CD4-positive, alpha-beta T cell treated with Interferon alpha-2 for 1 hour (primary cell): ENCODE measurements at regions not wholly inside any gene's neighbourhood (a gene's known extent, or its start where the extent isn't known, plus 50 kb on each side); places are given as distances from the start of the nearest gene placed in this dataset.

ENCODE experiments used
- DNase-seq, 2 donors: peaks; one replicate each; pipeline ENCODE4 v3.0.0-alpha.2; 2020 to 2022

DNA sequence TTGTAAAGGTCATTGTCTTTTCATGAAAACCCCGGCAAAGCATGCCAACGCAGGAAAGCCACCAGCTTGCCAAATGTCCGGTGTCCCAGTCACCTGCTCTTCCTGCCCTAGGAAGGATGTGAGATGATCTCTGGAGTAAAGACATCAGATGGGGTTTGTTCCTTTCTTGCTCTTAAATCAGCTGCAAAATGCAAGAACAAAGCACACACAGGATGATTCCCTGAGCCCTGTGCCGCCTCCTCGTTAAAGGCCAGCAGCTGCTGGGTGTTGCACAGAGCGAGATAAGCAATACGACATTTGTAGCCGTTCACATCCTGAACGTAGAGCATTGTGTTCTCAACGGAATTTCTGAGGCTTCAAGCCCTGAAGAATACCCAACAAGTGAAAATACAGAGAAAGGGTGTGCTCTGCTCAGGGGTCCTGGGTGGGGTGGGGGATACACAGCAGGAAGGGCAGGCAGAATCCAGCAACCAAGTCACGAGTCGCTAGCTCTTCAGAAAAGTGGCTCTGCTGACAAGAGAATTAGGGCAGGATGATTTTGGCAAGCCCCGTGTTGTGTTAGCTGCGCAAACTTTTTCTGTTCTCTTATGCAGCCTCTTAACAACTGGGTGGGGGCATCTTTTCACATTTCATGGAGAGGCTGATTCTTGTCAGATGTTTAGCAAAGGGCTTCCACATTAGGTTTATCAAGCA lies 229.2 kb upstream of the MAP3K1 start:
- no peak for DNase-seq

DNA sequence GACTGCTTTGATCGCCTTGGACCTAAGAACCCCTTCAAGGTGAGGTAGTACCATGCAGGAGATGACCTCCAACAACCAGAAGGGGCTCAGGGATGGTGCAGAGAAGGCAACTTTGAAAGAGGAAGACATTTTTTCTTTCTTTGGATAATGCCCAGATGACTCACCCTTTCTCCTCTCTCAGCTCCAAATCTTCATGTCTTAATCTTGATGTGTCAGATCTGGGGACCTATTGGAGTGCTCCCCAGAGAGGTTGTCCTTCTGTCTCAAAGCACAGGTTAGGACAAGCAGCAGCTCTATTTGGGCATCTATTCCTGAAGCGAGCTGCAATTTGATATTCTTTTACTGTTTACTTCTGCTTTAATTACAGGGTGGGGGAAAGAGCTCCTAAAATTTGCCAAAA lies 229.9 kb upstream of the MAP3K1 start:
- DNase-seq: no peak

DNA sequence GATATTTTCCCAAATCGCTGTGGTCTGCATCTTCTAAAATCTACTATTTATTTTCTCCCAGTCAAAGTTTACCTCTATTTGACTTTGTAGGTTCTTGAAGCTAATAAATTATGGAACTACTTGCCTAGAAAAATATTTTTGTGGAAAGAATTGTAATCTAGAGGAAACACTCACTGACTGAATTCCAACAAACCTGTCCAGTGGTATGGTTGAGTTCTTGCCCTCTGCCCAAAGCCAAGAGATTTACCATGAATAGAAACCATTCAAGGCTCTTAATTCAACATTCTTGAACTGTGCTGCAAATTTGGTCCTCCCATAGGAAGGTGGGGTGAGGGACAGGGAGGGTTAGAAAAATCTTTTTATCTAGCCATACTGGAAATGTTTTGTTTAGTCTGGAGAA lies 233.9 kb upstream of the MAP3K1 start:
- DNase-seq: no peak

DNA sequence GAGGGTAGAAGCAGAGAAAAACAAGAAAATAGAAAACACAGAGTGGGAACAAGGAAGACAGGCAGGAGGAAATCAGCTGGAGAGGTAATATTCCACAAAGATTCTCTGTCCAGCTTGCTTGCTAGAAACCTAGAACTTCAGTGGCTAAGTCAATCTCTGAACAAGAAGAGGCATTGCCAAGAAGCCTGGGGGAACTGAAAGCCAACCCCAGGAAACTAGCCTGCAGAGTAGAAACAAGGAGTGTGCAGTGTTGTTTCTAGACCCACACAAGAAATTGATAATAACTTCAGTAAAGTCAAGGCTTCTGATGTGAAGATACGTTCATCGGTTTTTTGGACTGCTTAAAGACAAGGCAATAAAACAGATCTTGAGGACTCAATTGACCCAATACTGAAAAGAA lies 234.5 kb upstream of the MAP3K1 start:
- DNase-seq: no peak

DNA sequence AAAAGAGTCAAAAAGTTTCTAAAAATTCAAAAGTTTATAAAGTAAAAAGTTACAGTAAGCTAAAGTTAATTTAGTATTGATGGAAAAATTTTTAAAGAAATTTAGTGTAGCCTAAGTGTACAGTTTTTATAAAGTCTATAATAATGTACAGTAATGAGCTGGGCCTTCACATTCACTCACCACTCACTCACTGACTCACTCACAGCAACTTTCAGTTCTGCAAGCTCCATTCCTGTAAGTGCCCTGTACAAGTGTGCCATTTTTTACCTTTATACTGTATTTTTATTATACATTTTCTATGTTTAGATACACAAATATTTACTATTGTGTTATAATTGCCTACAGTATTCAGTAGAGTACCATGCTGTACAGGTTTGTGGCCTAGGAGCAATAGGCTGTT lies 239.5 kb upstream of the MAP3K1 start:
- no peak for DNase-seq

DNA sequence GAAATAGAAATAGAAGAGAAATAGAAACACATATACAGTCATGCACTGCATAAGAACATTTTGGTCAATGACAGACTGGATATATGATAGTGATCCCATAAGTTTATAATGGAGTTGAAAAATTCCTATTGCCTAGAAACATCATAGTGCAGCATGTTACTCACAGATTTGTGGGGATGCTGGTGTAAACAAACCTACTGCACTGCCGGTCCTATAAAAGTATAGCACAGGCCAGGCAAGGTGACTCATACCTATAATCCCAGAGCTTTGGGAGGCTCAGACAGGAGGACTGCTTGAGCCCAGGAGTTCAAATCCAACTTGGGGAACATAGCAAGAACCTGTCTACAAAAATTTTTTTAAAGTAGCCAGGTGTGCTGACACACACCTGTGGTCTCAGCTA lies 240.6 kb upstream of the MAP3K1 start:
- no peak for DNase-seq

DNA sequence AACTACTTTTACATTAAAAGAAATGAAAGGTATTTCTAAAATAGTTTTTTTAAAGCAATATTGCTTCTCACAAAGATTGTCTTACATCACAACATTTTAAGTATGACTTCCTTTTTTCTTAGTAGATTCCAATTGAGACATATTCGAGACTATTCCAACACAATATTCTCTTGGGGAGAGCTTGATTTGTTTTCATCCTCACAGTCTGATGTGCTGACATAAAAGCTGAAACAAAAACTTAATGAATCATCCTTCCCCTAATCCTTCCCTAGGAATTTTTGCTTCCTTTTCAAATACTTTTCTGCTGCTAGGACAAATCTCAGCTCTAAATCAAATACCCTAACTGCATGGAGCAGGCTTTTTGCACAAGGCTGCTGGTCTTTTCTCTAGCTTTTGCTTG lies 245.8 kb upstream of the MAP3K1 start:
- DNase-seq: no peak

DNA sequence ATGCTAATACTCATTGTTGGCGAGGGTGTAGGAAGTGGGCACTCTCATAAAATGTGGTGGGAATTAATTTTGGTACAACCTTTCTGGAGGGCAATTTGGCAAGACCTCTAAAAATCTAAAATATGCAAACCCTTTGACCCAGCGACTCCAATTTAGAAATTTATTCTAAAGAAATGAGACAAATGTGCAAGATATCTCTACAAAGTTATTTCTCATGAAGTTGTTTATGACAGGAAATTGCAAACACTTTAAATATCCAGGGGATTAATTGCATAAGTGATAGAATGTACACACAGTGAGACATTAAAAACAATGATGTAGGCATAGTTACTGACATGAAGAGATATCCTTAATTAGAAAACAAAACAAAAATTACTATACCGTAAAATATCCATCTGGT lies 246.3 kb upstream of the MAP3K1 start:
- no peak for DNase-seq

DNA sequence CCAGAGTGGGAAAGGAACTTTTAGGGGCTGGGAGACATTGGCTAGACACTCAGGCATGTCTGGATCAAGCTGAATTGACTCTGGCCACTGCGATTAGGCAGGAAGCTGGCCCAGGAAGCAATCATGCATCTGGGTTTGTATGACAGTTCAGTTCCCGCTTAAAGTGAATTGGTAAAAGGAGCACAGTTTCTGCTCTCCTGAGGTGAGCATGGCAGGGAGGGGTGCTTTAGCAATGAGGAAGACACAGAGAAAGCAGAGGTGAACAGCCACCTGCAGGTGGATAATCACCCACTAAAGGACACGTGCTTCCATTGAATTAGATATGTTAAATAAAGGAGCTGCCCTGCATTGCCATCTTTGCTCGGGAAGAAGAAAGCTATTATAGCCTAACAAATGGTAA lies 248.1 kb upstream of the MAP3K1 start:
- DNase-seq: no peak

DNA sequence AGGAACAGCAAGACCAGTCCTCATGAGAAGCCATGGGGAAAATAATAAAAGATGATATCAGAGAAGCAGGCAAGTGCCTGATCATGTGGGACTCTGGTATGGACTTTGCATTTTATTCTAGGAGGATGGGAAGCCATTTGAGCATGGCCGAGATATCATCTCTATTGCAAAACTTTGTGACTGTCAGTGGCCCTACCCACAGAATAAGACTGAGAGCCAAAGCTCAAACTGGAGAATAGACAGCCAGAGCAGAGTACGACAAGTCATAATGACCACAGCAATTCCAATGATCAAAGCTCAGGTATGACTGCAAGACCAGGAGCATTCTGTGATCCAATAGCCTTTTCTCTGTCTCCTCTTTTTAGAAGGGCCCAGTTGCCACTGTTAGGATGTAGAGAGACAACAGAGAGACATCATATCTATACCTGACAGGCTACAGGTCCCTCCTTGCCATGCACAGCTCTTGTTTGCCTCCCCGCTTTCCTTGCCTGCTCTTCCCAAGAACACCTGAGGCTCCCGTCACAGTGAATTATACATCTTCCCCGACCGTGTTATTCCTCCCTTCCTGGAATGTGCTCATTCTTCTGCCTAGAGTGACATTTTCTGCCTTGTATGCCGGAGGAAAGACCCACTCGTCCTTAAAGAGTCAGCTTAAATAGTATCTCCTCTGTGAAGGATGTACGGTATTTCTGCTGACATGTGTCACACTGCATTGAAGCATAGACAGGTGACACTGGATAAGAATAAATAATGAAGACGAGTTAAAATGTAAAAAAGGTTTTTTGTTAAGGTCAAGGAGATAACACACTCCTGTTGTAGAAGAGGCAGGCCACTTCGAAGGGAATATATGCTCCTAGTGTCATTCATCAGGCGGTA lies 248.7 kb upstream of the MAP3K1 start:
- DNase-seq: no peak

DNA sequence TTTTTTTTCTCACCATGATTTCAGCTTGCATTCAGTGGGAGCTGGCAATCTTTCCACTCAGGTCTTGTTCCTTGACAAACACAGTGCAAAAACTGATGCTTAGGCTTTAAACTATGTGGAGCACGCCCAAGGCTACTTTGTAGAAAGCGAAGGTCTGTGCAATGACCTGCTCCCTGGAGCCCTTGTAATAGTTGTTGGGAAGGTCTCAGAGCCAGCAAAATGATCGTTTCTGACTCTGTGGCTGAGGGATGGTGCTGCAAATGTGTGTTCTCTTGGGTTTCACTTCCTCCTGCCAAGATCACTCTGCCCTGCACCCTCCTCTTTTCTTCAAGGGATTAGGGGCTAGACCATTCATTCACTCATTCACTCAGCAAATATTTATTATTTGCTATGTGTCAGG lies 249.7 kb upstream of the MAP3K1 start:
- DNase-seq: peak in 1 of 2 donors; percentile 48

DNA sequence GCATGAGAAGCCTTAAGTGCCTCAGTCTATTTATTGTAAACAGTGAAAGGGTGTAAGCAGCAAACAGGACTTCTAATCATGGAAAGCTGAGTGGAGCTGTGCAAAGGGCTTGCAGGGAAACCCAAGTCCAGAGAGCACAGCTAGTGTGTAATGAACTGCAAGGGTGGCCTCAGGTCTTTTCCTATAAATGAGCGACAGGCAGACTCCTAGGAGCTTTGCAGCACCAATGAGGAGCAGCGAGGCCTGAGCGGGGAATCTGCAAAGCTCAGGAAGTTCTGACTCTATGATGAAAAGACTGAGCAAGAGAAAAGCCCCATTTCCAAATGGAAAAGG lies 250.1 kb upstream of the MAP3K1 start:
- no peak for DNase-seq

DNA sequence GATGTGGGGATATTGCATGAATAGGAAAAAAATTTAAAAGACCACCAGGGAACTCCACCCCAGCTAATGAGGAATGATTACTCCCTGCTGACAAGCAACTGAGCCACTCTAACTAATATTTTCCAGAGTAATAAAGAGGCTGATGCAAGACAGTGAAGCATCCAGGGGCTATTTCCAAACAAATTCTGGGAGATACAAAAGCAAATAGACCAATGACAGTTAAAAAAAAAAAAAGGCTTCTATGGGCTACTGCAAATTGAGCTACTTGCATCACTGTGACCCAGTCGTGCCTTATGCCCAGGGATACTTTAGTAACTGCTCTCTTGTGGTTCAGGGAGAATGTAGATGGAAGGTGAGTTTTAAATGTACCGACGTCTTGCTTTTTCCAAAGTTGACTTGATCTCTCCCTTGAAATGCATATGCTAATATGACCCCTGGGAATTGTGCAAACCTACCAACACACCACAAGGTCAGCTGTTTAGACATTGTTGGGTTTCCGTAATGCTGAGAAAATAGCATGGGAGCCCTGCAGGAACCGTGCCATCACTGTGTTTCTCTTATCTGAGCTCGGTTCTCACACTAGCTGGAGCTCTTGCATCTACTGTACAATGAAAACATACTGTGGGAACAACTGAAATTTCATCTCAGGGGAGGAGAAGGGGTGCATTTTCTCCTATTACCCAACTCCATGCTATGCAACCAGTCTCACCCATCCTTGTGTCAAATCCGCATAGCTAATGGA lies 250.6 kb upstream of the MAP3K1 start:
- no peak for DNase-seq

DNA sequence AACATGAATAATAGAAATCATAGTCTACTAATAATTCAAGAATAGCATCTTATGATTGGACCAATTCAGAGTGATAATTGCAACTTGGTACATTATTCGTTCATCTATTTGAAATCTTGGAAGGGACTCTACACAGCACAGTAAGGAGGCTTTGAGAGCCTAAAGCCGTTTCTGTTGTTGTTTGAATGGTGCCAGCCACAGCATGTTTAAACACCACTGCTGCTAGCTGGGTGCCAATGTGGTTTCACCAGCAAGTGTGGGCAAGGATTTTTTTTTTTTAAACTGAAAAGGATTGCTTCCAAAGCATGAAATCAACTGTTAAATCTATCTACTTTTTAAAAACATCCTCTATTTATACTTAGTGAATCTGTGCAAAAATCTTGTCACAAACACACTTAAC lies 253.9 kb upstream of the MAP3K1 start:
- no peak for DNase-seq

DNA sequence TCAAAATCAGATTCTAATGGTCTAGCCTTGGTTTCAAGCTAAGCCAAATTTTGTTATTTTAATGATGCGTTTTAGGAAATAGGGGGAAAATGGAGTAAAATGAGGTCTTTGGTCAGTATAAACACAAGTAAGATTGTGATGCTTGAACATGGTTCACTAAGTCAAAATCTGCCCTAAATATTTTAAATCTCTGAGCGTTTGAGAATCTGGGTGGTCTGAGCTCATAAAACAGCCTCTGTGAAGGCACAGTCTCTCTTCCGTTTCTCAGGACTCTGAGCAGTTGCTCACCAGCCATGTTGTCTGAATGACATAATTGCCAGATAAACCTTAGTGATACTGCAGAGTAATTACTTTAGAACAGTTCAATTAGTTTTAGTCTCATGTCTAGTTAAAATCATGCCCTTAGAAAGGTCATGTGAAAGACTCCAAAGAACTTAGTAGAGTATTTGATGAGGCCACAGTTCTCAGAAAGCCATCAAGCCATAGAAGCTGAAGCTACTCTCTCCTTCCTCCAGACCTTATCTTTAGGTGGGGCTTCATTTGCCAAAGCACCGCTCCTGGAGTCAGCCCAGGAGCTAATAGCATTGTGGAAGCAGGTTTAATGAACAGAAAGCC lies 257.1 kb upstream of the MAP3K1 start:
- DNase-seq: no peak

DNA sequence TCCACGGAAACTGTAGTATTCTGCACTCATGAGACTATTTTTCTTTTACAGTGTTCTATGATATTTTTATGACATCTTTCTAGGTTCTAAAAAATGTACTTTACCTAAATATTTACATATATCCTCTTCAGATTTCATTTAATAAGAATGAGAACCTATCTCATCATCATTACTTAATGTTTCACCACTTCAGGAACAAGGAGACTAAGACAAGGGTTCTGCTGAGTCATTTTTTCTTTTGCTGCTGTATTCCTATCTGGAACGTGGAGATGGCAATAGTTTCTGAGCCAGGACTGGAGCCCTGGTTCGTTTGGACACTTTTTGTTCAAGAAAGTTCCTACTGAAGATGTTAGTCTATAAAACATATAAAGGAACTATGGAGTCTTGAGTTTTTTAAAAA lies 258.2 kb upstream of the MAP3K1 start:
- no peak for DNase-seq

DNA sequence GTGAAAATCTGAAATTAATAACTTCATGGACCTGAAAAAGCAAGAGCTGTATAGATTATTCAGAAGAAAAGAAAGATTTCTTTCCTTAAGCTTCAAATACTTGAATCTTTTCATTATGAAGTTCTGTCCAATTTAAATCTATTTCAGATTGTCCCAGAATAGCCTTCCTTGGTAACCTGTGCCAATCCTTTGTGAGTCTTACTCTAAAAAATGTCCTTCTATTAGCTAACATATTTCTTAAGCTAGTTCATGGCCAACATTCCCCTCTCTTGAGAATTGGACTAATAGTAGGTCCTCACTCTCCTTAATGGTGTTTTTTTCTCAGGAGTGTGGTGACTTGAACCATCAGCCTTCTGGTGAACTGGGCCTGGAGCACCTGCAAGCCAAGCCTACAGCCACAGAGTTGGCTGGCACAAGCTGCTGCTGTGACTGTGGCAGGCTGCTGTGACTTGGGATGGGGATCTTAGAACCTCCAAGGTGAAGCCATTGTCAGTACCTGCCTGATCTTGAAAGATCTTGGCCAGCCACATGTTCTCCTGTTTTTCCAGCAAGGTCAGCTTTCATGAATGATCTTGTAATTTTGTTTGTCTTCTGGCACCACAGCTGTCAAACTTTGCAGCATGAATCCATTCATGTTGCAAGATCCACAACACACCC lies 262.6 kb upstream of the MAP3K1 start:
- DNase-seq: no peak

DNA sequence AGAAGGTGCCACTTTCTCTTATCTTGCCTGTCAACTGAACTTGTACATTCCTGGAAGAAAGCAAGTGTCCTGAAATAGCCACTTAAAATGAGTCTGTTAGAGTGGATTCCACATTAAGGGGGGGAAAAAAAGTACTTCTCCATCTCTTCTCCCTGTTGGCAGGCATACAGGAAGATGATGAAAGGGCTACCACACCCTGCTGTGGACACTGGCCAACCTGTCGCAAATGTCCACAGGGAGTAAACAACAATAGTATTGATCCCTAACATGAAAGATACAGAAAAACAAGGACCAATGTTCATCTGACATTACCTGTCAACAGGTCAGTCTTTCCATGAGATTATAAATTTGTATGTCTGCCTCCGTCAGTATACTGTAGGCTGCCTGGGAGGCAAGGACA lies 265.1 kb upstream of the MAP3K1 start:
- DNase-seq: no peak

DNA sequence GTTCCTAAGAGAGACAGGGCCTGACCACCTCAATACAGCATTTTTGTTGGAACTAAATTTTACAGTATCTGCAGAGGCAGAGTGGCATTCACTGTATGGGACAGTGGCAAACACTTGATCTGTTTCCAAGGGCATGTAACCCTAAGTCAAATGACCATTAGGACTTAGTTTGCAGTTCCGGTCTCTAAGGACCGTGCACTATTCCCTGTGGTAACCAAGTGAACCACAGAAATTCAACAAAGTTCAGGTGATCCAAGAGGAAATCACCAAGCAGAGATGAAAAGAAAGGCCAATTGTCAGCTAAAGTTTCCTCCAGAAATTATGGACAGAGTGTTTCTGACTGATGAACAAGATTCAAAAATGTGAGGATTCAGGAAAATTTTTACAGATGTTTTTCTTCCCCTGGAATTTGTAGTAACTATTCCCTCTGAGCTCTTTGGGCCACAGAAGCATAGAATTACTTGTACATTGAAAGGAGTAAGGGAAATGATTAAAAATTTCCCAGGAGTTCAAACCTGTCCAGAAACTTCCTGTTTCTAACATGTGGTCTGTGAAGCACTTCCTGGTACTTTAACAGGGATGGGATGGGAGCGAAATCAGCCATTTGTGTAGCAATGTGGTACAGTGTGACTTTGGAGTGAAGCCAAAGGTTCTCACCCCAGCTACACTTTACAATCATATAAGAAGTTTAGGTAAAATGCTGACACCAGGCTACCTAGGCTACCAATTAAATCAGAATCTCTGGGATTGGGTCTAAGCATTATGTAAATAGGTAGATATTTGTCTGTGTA lies 266.1 kb upstream of the MAP3K1 start:
- DNase-seq: no peak

DNA sequence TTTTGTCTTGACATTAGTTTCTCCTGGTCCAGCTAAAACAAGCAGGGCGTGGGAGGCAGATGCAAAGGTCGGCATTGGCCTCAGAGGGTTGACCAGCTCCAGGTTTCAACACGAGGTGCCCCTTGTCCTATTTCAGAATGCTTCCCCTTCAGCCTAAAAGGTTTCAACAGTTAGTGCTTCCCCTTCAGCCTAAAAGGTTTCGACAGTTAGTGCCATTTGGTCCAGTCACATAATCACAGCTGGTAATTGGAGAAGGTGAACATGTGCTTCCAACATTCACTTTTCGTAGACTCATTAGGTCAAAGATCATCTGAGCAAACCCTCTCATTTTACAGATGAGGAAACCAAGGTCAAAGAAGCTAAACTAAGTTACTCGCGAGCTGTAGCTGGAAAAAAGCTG lies 270.3 kb upstream of the MAP3K1 start:
- no peak for DNase-seq

DNA sequence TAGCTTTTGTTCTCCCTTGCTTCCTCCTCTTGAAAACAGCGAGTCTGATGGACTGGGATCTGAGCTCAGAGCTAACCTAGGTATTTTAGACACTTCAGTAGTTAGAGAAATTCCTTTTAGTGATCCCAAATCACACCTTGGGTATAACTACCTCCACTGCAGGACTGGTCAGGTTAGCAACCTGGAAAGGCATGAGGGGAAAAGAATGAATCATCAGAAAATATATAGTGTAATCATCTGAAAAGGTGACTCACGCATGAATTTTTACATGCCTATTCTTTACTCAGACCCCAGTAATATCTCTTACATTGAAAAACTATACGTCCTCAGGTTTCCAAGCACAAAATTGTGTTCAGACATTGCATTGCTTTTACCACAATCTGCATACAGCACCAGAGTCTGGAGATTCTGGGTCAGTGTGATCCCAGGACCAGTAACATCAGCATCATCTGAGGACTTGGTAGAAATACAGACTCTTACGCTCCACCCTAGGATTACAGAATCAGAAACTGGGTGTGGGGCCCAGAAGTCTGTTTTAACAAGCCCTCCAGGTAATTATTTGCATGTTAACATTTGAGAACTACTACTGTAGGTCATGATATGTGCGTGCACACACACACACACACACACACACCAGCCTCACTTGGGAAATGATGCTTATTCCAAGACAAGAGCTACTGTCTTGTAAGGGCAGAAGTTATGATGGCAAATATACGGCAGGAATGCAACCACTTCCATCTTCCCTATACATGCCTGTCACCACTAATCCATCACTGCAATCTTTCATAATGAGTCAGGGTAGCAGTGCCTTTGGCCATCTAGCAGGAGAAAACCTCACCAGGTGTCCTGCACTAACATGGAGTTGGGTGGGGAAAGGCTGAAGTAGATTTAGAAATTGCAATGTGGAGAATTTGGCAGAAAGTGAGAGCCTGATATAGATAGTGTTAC lies 271.6 kb upstream of the MAP3K1 start:
- no peak for DNase-seq
